ENCODE measurements at regions not wholly inside any gene's neighbourhood (a gene's known extent, or its start where the extent isn't known, plus 50 kb on each side); places are given as distances from the start of the nearest gene placed in this dataset.

GRCh38 chr3:16834753-16835152 is 50.0 kb upstream of the PLCL2 start:
- Histone ChIP-seq H3K27ac (ENCODE audit: insufficient read depth, low read depth, low read length) (no peak overlapping the region), H4K20me1 (replicated peaks; ENCODE audit: control insufficient read depth, extremely low read depth, insufficient read depth, low read length) (no peaks in the 10 kb centered on the region), H3K4me1 (ENCODE audit: control insufficient read depth, extremely low read depth, insufficient read depth, low read length) (peaks cover 13% of the 10 kb centered on the region), H3K79me2 (ENCODE audit: control insufficient read depth, insufficient read depth, low read length) (no peaks in the 10 kb centered on the region), H3K9me1 (replicated peaks; ENCODE audit: control insufficient read depth, extremely low read depth, insufficient read depth, low read length) (no peaks in the 10 kb centered on the region), H3K27me3 (ENCODE audit: control insufficient read depth in 2 of 2, insufficient read depth in 2 of 2, low read length in 2 of 2) (no peaks in the 10 kb centered on the region), H3K36me3 (ENCODE audit: control insufficient read depth in 2 of 2, extremely low read depth in 1 of 2, insufficient read depth in 2 of 2, low read length in 2 of 2) (no peaks in the 10 kb centered on the region), H3K4me3 (replicated peaks in 1 of 3; ENCODE audit: insufficient read depth in 1 of 3, low read depth in 1 of 3, low read length in 3 of 3) (no peak overlapping the region), H2AFZ (ENCODE audit: low read depth, low read length) (no peak overlapping the region), H3K9ac (replicated peaks; ENCODE audit: extremely low read depth, insufficient read depth, low read length) (no peak overlapping the region), H3K4me2 (ENCODE audit: insufficient read depth, low read length) (no peak overlapping the region), H3K9me3 (replicated peaks; ENCODE audit: control insufficient read depth, insufficient read depth, low read length) (no peaks in the 10 kb centered on the region)
- intact Hi-C loops (cut with micrococcal nuclease) (no loop called here), dilution Hi-C loops (cut with MboI; ENCODE audit: extremely low pct_ligation_motif_present, low sequenced_read_pairs) (no loop called here)
- FAIRE-seq (no peak), DNase-seq (ENCODE audit: low read depth, low spot score) (no peak)
- ChIA-PET CTCF (interaction anchor here (1.2 to 1.4 kb wide), 3 partner anchors 20 to 205 kb away, joined by 3 read pairs; no protein-coding TSS in a partner anchor), POLR2A (interaction anchor here (0.7 kb wide), 1 partner anchor 907 kb away, joined by 3 read pairs; the partner anchor contains the start of gene TBC1D5)
- TF ChIP-seq MYC (IDR thresholded peaks at IDR 0.05; ENCODE audit: low read depth, low read length) (no peak), EZH2 (IDR thresholded peaks at IDR 0.05; ENCODE audit: borderline replicate concordance, low read depth, low read length, severe bottlenecking) (no peak), POLR2AphosphoS5 (IDR thresholded peaks at IDR 0.05; ENCODE audit: insufficient read depth, low read depth, low read length) (no peak), JUN (IDR thresholded peaks at IDR 0.05; ENCODE audit: borderline replicate concordance, insufficient read depth, insufficient read length, low read depth) (no peak), GATA2 (IDR thresholded peaks at IDR 0.05; ENCODE audit: insufficient read depth, insufficient read length, low read depth, low read length) (no peak), CTCF (IDR thresholded peaks at IDR 0.05; ENCODE audit: extremely low read depth in 1 of 2, insufficient read depth in 1 of 2, low read depth in 1 of 2, low read length in 2 of 2) (no peak), MAX (IDR thresholded peaks at IDR 0.05; ENCODE audit: insufficient read depth, insufficient read length) (no peak), POLR2A (IDR thresholded peaks at IDR 0.05; ENCODE audit: low read depth, low read length) (no peak)
- BruUV-seq (replicated peaks) = no TSS peak

Data from endothelial cell of umbilical vein (primary cell).